H1 (cell line): ENCODE measurements at regions not wholly inside any gene's neighbourhood (a gene's known extent, or its start where the extent isn't known, plus 50 kb on each side); places are given as distances from the start of the nearest gene placed in this dataset.

Source experiments
- CTCF ChIA-PET: fragments of 300-600 bp; sonication (Branson Sonifier 250); formaldehyde crosslinking; loops from one replicate; lab custom pipeline; 2021; ENCODE audit not compliant: partially characterized antibody; lab: Charles Lee
- POLR2A ChIA-PET: fragments of 300-600 bp; sonication (Branson Sonifier 250); formaldehyde crosslinking; loops from one replicate; lab custom pipeline; 2021; ENCODE audit warnings: inconsistent platforms; ENCODE audit not compliant: partially characterized antibody; lab: Charles Lee
- DNase-seq, 2 experiments: peaks; one replicate each; pipeline versions ENCODE4 v3.0.0 to v3.0.0-alpha.2; 2010 to 2022; ENCODE audit warnings: low spot score in 2 of 2, low read depth in 1 of 2, mixed read lengths in 1 of 2
- FAIRE-seq: peaks from 2 replicates; lab custom pipeline; 2011; peaks lifted over from hg19 to GRCh38; lab: Jason Lieb, UNC
- H2AFZ ChIP-seq: 2 replicates; pipeline ENCODE4 v1.8.1; 2012; ENCODE audit warnings: low read length, inconsistent platforms
- H2AK5ac ChIP-seq: 2 replicates; pipeline ENCODE4 v1.6.1; 2013; ENCODE audit warnings: low read depth, low read length
- H2BK120ac ChIP-seq: replicated peaks from 2 replicates; pipeline ENCODE3; 2013; ENCODE audit warnings: low read depth, low read length, inconsistent platforms
- H2BK12ac ChIP-seq: 2 replicates; pipeline ENCODE4 v1.6.1; 2013; ENCODE audit warnings: low read depth, low read length
- H2BK15ac ChIP-seq: 2 replicates; pipeline ENCODE4 v1.6.1; 2013; ENCODE audit warnings: low read length
- H2BK20ac ChIP-seq: 2 replicates; pipeline ENCODE4 v1.6.1; 2013; ENCODE audit warnings: low read length
- H2BK5ac ChIP-seq: 2 replicates; pipeline ENCODE4 v1.6.1; 2013; ENCODE audit warnings: low read depth, low read length
- H3K14ac ChIP-seq: 2 replicates; pipeline ENCODE4 v1.6.1; 2013; ENCODE audit warnings: inconsistent platforms; ENCODE audit not compliant: insufficient read length
- H3K18ac ChIP-seq: 2 replicates; pipeline ENCODE4 v1.6.1; 2013; ENCODE audit warnings: low read length; ENCODE audit errors: extremely low read depth
- H3K23ac ChIP-seq: 2 replicates; pipeline ENCODE4 v1.6.1; 2013; ENCODE audit warnings: inconsistent platforms; ENCODE audit not compliant: insufficient read length
- H3K23me2 ChIP-seq: 2 replicates; pipeline ENCODE4 v1.6.1; 2013; ENCODE audit warnings: low read depth, low read length
- H3K27ac ChIP-seq: 2 replicates; pipeline ENCODE4 v1.6.1; 2011; ENCODE audit warnings: low read depth, low read length, inconsistent platforms
- H3K27me3 ChIP-seq, 4 experiments: replicated peaks in 1 of 4; 1 replicate in 1 of 4; 2 replicates in 3 of 4; pipeline versions ENCODE4 v1.6.1 to v1.8.1; 2011 to 2013; ENCODE audit warnings: low read length in 3 of 4, mild to moderate bottlenecking in 3 of 4, inconsistent platforms in 2 of 4, mixed read lengths in 2 of 4, moderate library complexity in 1 of 4; ENCODE audit not compliant: control insufficient read depth in 3 of 4, insufficient read depth in 3 of 4; ENCODE audit errors: extremely low read depth in 1 of 4
- H3K36me3 ChIP-seq, 4 experiments: 2 replicates each; pipeline versions ENCODE4 v1.6.1 to v1.8.1; 2011 to 2013; ENCODE audit warnings: mild to moderate bottlenecking in 4 of 4, low read length in 3 of 4, moderate library complexity in 2 of 4, control low read depth in 1 of 4, inconsistent platforms in 1 of 4; ENCODE audit not compliant: insufficient read depth in 4 of 4, control insufficient read depth in 2 of 4
- H3K4ac ChIP-seq: replicated peaks from 2 replicates; pipeline ENCODE3; 2013; ENCODE audit warnings: low read length, low read depth, mixed read lengths, inconsistent platforms; ENCODE audit not compliant: insufficient read length
- H3K4me1 ChIP-seq, 4 experiments: replicated peaks in 1 of 4; 1 replicate in 1 of 4; 2 replicates in 3 of 4; pipeline versions ENCODE4 v1.6.1 to v1.8.1; 2011 to 2013; ENCODE audit warnings: low read length in 3 of 4, inconsistent platforms in 2 of 4, mixed read lengths in 1 of 4; ENCODE audit not compliant: insufficient read depth in 4 of 4, control insufficient read depth in 3 of 4
- H3K4me2 ChIP-seq, 2 experiments: 2 replicates each; pipeline versions ENCODE4 v1.6.1 to v1.8.1; 2011 to 2013; ENCODE audit warnings: low read depth in 2 of 2, low read length in 2 of 2, control low read depth in 1 of 2, inconsistent platforms in 1 of 2, mild to moderate bottlenecking in 1 of 2; ENCODE audit not compliant: insufficient read depth in 1 of 2
- H3K4me3 ChIP-seq, 4 experiments: fragments of 200-600, 300-600 bp in 1 of 4; sonication (generic), shearing (Covaris generic), sonication (Bioruptor Twin) in 1 of 4; 2 replicates each; pipeline versions ENCODE4 v1.5.1 to v1.8.1; 2011 to 2016; ENCODE audit warnings: low read length in 4 of 4, low read depth in 3 of 4, control low read depth in 2 of 4, inconsistent platforms in 2 of 4, mild to moderate bottlenecking in 2 of 4, mixed read lengths in 1 of 4, moderate library complexity in 1 of 4; ENCODE audit not compliant: insufficient read depth in 2 of 4; ENCODE audit errors: extremely low read depth in 1 of 4
- H3K56ac ChIP-seq: replicated peaks from 2 replicates; pipeline ENCODE3; 2013; ENCODE audit warnings: low read depth, mild to moderate bottlenecking, mixed read lengths, low read length, inconsistent platforms; ENCODE audit not compliant: insufficient read length
- H3K79me1 ChIP-seq: 2 replicates; pipeline ENCODE4 v1.6.1; 2013; ENCODE audit warnings: low read depth, low read length, control low read depth
- H3K79me2 ChIP-seq, 2 experiments: 2 replicates each; pipeline versions ENCODE4 v1.6.1 to v1.8.1; 2012 to 2013; ENCODE audit warnings: low read length in 2 of 2, mild to moderate bottlenecking in 2 of 2, inconsistent platforms in 1 of 2; ENCODE audit not compliant: insufficient read depth in 2 of 2, control insufficient read depth in 1 of 2
- H3K9ac ChIP-seq, 4 experiments: replicated peaks in 1 of 4; 1 replicate in 1 of 4; 2 replicates in 3 of 4; pipeline versions ENCODE4 v1.6.1 to v1.8.1; 2011 to 2013; ENCODE audit warnings: low read depth in 3 of 4, low read length in 3 of 4, control low read depth in 2 of 4, mild to moderate bottlenecking in 2 of 4, moderate library complexity in 2 of 4, inconsistent platforms in 1 of 4; ENCODE audit errors: extremely low read depth in 1 of 4
- H3K9me3 ChIP-seq, 2 experiments: 2 replicates each; pipeline versions ENCODE4 v1.6.1 to v1.8.1; 2012 to 2013; ENCODE audit warnings: mild to moderate bottlenecking in 2 of 2, moderate library complexity in 2 of 2, control low read depth in 1 of 2, inconsistent platforms in 1 of 2, low read depth in 1 of 2, low read length in 1 of 2, mixed read lengths in 1 of 2; ENCODE audit not compliant: insufficient read depth in 2 of 2
- H4K20me1 ChIP-seq, 2 experiments: replicated peaks in 1 of 2; 2 replicates each; pipeline versions ENCODE3 to v1.8.1; 2011 to 2013; ENCODE audit warnings: inconsistent platforms in 2 of 2, low read length in 2 of 2, mild to moderate bottlenecking in 1 of 2; ENCODE audit not compliant: insufficient read depth in 2 of 2, control insufficient read depth in 1 of 2
- H4K5ac ChIP-seq: 2 replicates; pipeline ENCODE4 v1.6.1; 2013; ENCODE audit warnings: low read length, low read depth, mixed read lengths, inconsistent platforms; ENCODE audit not compliant: insufficient read length
- H4K8ac ChIP-seq: 2 replicates; pipeline ENCODE4 v1.8.0; 2013; ENCODE audit warnings: mild to moderate bottlenecking, moderate library complexity, low read length, inconsistent platforms; ENCODE audit not compliant: insufficient read depth; ENCODE audit errors: extremely low read depth
- H4K91ac ChIP-seq: replicated peaks from 2 replicates; pipeline ENCODE3; 2013; ENCODE audit warnings: low read length, mixed read lengths, inconsistent platforms; ENCODE audit not compliant: insufficient read length
- GTF2F1 ChIP-seq: IDR thresholded peaks from 2 replicates; pipeline ENCODE4 v1.6.1; 2012; ENCODE audit warnings: low read depth, low read length, improper control_type of control experiment, borderline replicate concordance
- KDM1A ChIP-seq: fragments of 200-600, 300-600 bp; sonication (generic); IDR thresholded peaks from 2 replicates; pipeline ENCODE4 v1.7.1; 2016; ENCODE audit warnings: mild to moderate bottlenecking, low read length, borderline replicate concordance
- KDM4A ChIP-seq: IDR thresholded peaks from one replicate; pipeline ENCODE4 v1.7.1; 2012; ENCODE audit warnings: low read depth, mild to moderate bottlenecking, moderate library complexity, low read length, inconsistent platforms; ENCODE audit not compliant: severe bottlenecking
- SIN3A ChIP-seq, 2 experiments: IDR thresholded peaks in 1 of 2; conservative IDR thresholded peaks in 1 of 2; 2 replicates each; pipeline ENCODE4 v1.6.1; 2011 to 2012; ENCODE audit warnings: low read length in 2 of 2, improper control_type of control experiment in 1 of 2, low read depth in 1 of 2, mild to moderate bottlenecking in 1 of 2
- WGBS, 2 experiments: shearing (Covaris generic) in 1 of 2; methylation state at CpG; one replicate each; pipeline versions ENCODE4 v1.1.6 to v1.1.7; 2013 to 2015; ENCODE audit warnings: low lambda C conversion rate in 2 of 2, mixed read lengths in 2 of 2, inconsistent platforms in 1 of 2, low coverage in 1 of 2, missing lambda C conversion rate in 1 of 2; ENCODE audit not compliant: insufficient replicate concordance in 2 of 2, insufficient coverage in 1 of 2, insufficient read length in 1 of 2; ENCODE audit errors: extremely low coverage in 1 of 2, missing lambda C conversion rate in 1 of 2; 5-methylcytosine and 5-hydroxymethylcytosine counted together
- TF ChIP-seq, protein P1 (sequence below), 3 experiments: IDR thresholded peaks; 1 replicate in 2 of 3; 2 replicates in 1 of 3; pipeline versions ENCODE4 v1.5.1 to v1.6.1; 2011; ENCODE audit warnings: low read length in 3 of 3, mild to moderate bottlenecking in 3 of 3, inconsistent platforms in 2 of 3, low read depth in 1 of 3, moderate library complexity in 1 of 3; ENCODE audit not compliant: insufficient read depth in 1 of 3; ENCODE audit errors: control extremely low read depth in 1 of 3

DNA sequence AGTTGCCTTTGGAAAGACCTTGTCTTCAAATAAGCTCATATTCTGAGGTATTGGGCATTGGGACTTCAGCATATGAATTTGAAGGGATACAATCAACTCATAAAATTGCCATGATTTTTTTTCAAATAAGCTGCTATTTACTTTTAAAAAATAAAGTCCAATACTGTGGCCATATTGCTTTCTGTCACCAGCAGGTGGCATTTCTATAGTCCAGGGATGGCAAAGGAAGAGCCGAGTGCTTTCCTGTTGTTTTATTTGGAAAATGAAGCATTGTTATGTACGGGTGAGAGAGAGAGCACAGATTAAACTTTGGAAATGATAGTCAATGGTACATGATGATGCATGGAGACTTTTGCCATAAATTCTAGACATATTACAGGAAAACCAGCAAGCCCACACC, 104.1 kb upstream of the DPP6 start:
- ChIA-PET CTCF (interaction anchor here (0.6 to 1.7 kb wide), 6 partner anchors 9 to 653 kb away, joined by 3 to 8 read pairs (median 4); no protein-coding TSS in a partner anchor), POLR2A (no interaction called here)
- Histone ChIP-seq H3K4ac (no peak overlapping the region), H2BK5ac (no peak overlapping the region), H2BK15ac (no peak overlapping the region), H3K18ac (no peak overlapping the region), H3K27me3 (no peaks in the 10 kb centered on the region; a peak in 1 of 7 replicates), H2BK20ac (no peak overlapping the region), H3K36me3 (no peaks in the 10 kb centered on the region), H3K4me3 (no peak overlapping the region), H4K91ac (no peak overlapping the region), H3K23me2 (no peaks in the 10 kb centered on the region), H2AK5ac (no peak overlapping the region), H4K5ac (no peak overlapping the region), H3K23ac (no peak overlapping the region), H3K4me1 (peaks cover 0 to 4% (median 2%) of the 10 kb centered on the region in 4 experiments; a peak in 1 of 7 replicates), H3K9ac (no peak overlapping the region), H4K20me1 (no peaks in the 10 kb centered on the region), H3K9me3 (peaks cover 27 to 56% of the 10 kb centered on the region in 2 experiments; a peak in 3 of 4 replicates), H2AFZ (no peak overlapping the region), H3K79me1 (no peaks in the 10 kb centered on the region), H2BK12ac (no peak overlapping the region), H4K8ac (no peak overlapping the region), H3K79me2 (no peaks in the 10 kb centered on the region), H3K56ac (no peak overlapping the region), H3K27ac (no peak overlapping the region), H3K4me2 (no peak overlapping the region), H2BK120ac (no peak overlapping the region), H3K14ac (no peak overlapping the region)
- DNase-seq (no peak), FAIRE-seq (no peak)
- WGBS, 2 experiments = 92% methylated on average over 2 of the region's 2 CpGs; no CpG with 5 or more reads in 1 of the 2 experiments
- TF ChIP-seq SIN3A (conservative IDR thresholded peaks at IDR 0.05 in 1 of 2, IDR thresholded peaks at IDR 0.05 in 1 of 2; ENCODE audit: low read depth in 1 of 2, low read length in 2 of 2) = no peak
- TF ChIP-seq KDM1A = no peak
- TF ChIP-seq, protein P1, sequence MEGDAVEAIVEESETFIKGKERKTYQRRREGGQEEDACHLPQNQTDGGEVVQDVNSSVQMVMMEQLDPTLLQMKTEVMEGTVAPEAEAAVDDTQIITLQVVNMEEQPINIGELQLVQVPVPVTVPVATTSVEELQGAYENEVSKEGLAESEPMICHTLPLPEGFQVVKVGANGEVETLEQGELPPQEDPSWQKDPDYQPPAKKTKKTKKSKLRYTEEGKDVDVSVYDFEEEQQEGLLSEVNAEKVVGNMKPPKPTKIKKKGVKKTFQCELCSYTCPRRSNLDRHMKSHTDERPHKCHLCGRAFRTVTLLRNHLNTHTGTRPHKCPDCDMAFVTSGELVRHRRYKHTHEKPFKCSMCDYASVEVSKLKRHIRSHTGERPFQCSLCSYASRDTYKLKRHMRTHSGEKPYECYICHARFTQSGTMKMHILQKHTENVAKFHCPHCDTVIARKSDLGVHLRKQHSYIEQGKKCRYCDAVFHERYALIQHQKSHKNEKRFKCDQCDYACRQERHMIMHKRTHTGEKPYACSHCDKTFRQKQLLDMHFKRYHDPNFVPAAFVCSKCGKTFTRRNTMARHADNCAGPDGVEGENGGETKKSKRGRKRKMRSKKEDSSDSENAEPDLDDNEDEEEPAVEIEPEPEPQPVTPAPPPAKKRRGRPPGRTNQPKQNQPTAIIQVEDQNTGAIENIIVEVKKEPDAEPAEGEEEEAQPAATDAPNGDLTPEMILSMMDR (IDR thresholded peaks at IDR 0.05; ENCODE audit: control extremely low read depth in 1 of 3, insufficient read depth in 1 of 3, low read depth in 1 of 3, low read length in 3 of 3) = peak in 1 of 3 experiments; percentile 2; a peak in 1 of 4 replicates
- no peak for TF ChIP-seq GTF2F1
- no peak for TF ChIP-seq KDM4A
